ENCODE measurements at regions not wholly inside any gene's neighbourhood (a gene's known extent, or its start where the extent isn't known, plus 50 kb on each side); places are given as distances from the start of the nearest gene placed in this dataset.

- no peak for TF ChIP-seq CTCF (IDR thresholded peaks at IDR 0.05)
- TF ChIP-seq, protein P1, sequence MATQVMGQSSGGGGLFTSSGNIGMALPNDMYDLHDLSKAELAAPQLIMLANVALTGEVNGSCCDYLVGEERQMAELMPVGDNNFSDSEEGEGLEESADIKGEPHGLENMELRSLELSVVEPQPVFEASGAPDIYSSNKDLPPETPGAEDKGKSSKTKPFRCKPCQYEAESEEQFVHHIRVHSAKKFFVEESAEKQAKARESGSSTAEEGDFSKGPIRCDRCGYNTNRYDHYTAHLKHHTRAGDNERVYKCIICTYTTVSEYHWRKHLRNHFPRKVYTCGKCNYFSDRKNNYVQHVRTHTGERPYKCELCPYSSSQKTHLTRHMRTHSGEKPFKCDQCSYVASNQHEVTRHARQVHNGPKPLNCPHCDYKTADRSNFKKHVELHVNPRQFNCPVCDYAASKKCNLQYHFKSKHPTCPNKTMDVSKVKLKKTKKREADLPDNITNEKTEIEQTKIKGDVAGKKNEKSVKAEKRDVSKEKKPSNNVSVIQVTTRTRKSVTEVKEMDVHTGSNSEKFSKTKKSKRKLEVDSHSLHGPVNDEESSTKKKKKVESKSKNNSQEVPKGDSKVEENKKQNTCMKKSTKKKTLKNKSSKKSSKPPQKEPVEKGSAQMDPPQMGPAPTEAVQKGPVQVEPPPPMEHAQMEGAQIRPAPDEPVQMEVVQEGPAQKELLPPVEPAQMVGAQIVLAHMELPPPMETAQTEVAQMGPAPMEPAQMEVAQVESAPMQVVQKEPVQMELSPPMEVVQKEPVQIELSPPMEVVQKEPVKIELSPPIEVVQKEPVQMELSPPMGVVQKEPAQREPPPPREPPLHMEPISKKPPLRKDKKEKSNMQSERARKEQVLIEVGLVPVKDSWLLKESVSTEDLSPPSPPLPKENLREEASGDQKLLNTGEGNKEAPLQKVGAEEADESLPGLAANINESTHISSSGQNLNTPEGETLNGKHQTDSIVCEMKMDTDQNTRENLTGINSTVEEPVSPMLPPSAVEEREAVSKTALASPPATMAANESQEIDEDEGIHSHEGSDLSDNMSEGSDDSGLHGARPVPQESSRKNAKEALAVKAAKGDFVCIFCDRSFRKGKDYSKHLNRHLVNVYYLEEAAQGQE (IDR thresholded peaks at IDR 0.05), result no peak
- no peak for TF ChIP-seq POLR2A (IDR thresholded peaks at IDR 0.05; ENCODE audit: low read length)
- TF ChIP-seq EHMT2 (IDR thresholded peaks at IDR 0.05; ENCODE audit: low read depth), result no peak
- TF ChIP-seq MYC (IDR thresholded peaks at IDR 0.05; ENCODE audit: borderline replicate concordance, low read length), result no peak
- no peak for TF ChIP-seq CEBPB (IDR thresholded peaks at IDR 0.05)
- TF ChIP-seq, protein P2, sequence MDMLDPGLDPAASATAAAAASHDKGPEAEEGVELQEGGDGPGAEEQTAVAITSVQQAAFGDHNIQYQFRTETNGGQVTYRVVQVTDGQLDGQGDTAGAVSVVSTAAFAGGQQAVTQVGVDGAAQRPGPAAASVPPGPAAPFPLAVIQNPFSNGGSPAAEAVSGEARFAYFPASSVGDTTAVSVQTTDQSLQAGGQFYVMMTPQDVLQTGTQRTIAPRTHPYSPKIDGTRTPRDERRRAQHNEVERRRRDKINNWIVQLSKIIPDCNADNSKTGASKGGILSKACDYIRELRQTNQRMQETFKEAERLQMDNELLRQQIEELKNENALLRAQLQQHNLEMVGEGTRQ (IDR thresholded peaks at IDR 0.05), result no peak
- no peak for TF ChIP-seq RFX5 (IDR thresholded peaks at IDR 0.05)
- no peak for TF ChIP-seq CBX8 (IDR thresholded peaks at IDR 0.05)
- no peak for TF ChIP-seq ELK1 (IDR thresholded peaks at IDR 0.05; ENCODE audit: low read depth, low read length)
- TF ChIP-seq RNF2 (IDR thresholded peaks at IDR 0.05; ENCODE audit: borderline replicate concordance, low read depth), result no peak
- TF ChIP-seq EP300 (IDR thresholded peaks at IDR 0.05), result no peak
Measured at GRCh38 chrX:40895246-40895645, 159.9 kb upstream of the MED14 start.

Data from A549 (cell line).